Testis (tissue), 2 donors: ENCODE measurements at regions not wholly inside any gene's neighbourhood (a gene's known extent, or its start where the extent isn't known, plus 50 kb on each side); places are given as distances from the start of the nearest gene placed in this dataset.
A peak's percentile ranks its signal among the peaks of the same experiment; 100 is the strongest.

Source experiments
- DNase-seq: peaks from one replicate; pipeline ENCODE4 v3.0.0-alpha.2; 2019
- H3K27ac ChIP-seq, 2 donors: fragments of 200-600 bp; sonication (generic); one replicate each; pipeline ENCODE4 v1.5.1; 2019
- H3K27me3 ChIP-seq: fragments of 200-600 bp; sonication (generic); one replicate; pipeline ENCODE4 v1.5.1; 2019
- H3K36me3 ChIP-seq: fragments of 200-600 bp; sonication (generic); one replicate; pipeline ENCODE4 v1.5.1; 2017; ENCODE audit warnings: low read depth; ENCODE audit errors: missing control alignments
- H3K4me1 ChIP-seq: fragments of 200-600 bp; sonication (generic); one replicate; pipeline ENCODE4 v1.5.1; 2019
- H3K4me3 ChIP-seq, 2 donors: fragments of 200-600 bp; sonication (generic); one replicate each; pipeline ENCODE4 v1.5.1; 2017 to 2019
- H3K9me3 ChIP-seq: fragments of 200-600 bp; sonication (generic); one replicate; pipeline ENCODE4 v1.5.1; 2017
- CTCF ChIP-seq, 3 experiments: fragments of 450-650 bp in 2 of 3; fragments of 200-600 bp in 1 of 3; sonication (generic) in 1 of 3; IDR thresholded peaks; one replicate each; pipeline ENCODE4 v1.5.1; 2016 to 2019; ENCODE audit warnings: antibody characterized with exemption in 3 of 3, mild to moderate bottlenecking in 2 of 3, moderate library complexity in 1 of 3
- POLR2A ChIP-seq: fragments of 450-650 bp; IDR thresholded peaks from one replicate; pipeline ENCODE4 v1.6.1; 2017; ENCODE audit warnings: antibody characterized with exemption, mild to moderate bottlenecking, moderate library complexity
- WGBS, 2 donors: methylation state at CpG; one replicate each; pipeline ENCODE4 v1.1.5; 2018; 5-methylcytosine and 5-hydroxymethylcytosine counted together
- intact Hi-C: fragments of 100-400 bp; cut with DNase I; formaldehyde crosslinking; loops from one replicate; pipeline ENCODE4 v1.15.1; 2023; ENCODE audit warnings: low total_unique reads

- intact Hi-C loops: no loop called here
- no peaks in the 10 kb centered on the region for H3K36me3 ChIP-seq
- H3K4me3 ChIP-seq: peak overlapping the region; percentile 32 to 52
- WGBS, 2 donors: 13 to 23% methylated on average over 33 to 35 of the region's 35 CpGs
- H3K4me1 ChIP-seq: no peaks in the 10 kb centered on the region
- H3K27ac ChIP-seq: no peak overlapping the region
- DNase-seq: peak; percentile 24
- no peaks in the 10 kb centered on the region for H3K9me3 ChIP-seq
- TF ChIP-seq POLR2A (no peak), CTCF (IDR thresholded peaks at IDR 0.05) (no peak)
- no peaks in the 10 kb centered on the region for H3K27me3 ChIP-seq
Observed at GRCh38 chr13:111893607-111894443, 173.1 kb upstream of the SOX1 start.

- Histone ChIP-seq H3K27me3 (no peaks in the 10 kb centered on the region), H3K27ac (no peak overlapping the region), H3K4me3 (no peak overlapping the region), H3K9me3 (no peaks in the 10 kb centered on the region), H3K36me3 (no peaks in the 10 kb centered on the region), H3K4me1 (no peaks in the 10 kb centered on the region)
- WGBS, 2 donors: 72 to 73% methylated on average over 27 to 28 of the region's 28 CpGs
- TF ChIP-seq CTCF (IDR thresholded peaks at IDR 0.05): no peak
- TF ChIP-seq POLR2A: no peak
- intact Hi-C loops: no loop called here
- no peak for DNase-seq
Observed at GRCh38 chr13:111895896-111896821, 170.8 kb upstream of the SOX1 start.

- Histone ChIP-seq H3K9me3 (no peaks in the 10 kb centered on the region), H3K27me3 (no peaks in the 10 kb centered on the region), H3K4me3 (no peak overlapping the region), H3K36me3 (no peaks in the 10 kb centered on the region), H3K4me1 (no peaks in the 10 kb centered on the region), H3K27ac (no peak overlapping the region)
- no peak for DNase-seq
- no peak for TF ChIP-seq CTCF (IDR thresholded peaks at IDR 0.05)
- no peak for TF ChIP-seq POLR2A
- intact Hi-C loops: no loop called here
- 74 to 80% methylated on average over 17 to 19 of the region's 19 CpGs for WGBS, 2 donors
Observed at GRCh38 chr13:111897178-111897845, 169.6 kb upstream of the SOX1 start.

GRCh38 chr13:111897846-111898215, 169.1 kb upstream of the SOX1 start:
- intact Hi-C loops: no loop called here
- no peaks in the 10 kb centered on the region for H3K4me1 ChIP-seq
- DNase-seq: no peak
- no peak overlapping the region for H3K27ac ChIP-seq
- H3K36me3 ChIP-seq: no peaks in the 10 kb centered on the region
- H3K9me3 ChIP-seq: no peaks in the 10 kb centered on the region
- no peak overlapping the region for H3K4me3 ChIP-seq
- no peaks in the 10 kb centered on the region for H3K27me3 ChIP-seq
- 68 to 77% methylated on average over 9 of the region's 9 CpGs for WGBS, 2 donors
- TF ChIP-seq CTCF (IDR thresholded peaks at IDR 0.05) (no peak), POLR2A (no peak)
